H9 (cell line): ENCODE measurements at regions not wholly inside any gene's neighbourhood (a gene's known extent, or its start where the extent isn't known, plus 50 kb on each side); places are given as distances from the start of the nearest gene placed in this dataset.

Experiments
- DNase-seq: peaks from one replicate; pipeline ENCODE4 v3.0.0-alpha.2; 2017
- H2AFZ ChIP-seq: one replicate; pipeline ENCODE4 v1.6.1; 2013; ENCODE audit warnings: mild to moderate bottlenecking, low read length, control low read depth, moderate library complexity
- H2AK5ac ChIP-seq: 2 replicates; pipeline ENCODE4 v1.6.1; 2013; ENCODE audit warnings: low read length, control low read depth, mixed read lengths; ENCODE audit not compliant: insufficient read length
- H2BK120ac ChIP-seq: one replicate; pipeline ENCODE4 v1.6.1; 2013; ENCODE audit warnings: low read depth, mild to moderate bottlenecking, low read length, control low read depth, inconsistent platforms; ENCODE audit not compliant: poor library complexity, severe bottlenecking
- H2BK12ac ChIP-seq: 2 replicates; pipeline ENCODE4 v1.6.1; 2013; ENCODE audit warnings: low read length, control low read depth, mixed read lengths, low read depth; ENCODE audit not compliant: insufficient read length
- H2BK15ac ChIP-seq: 2 replicates; pipeline ENCODE4 v1.6.1; 2013; ENCODE audit warnings: low read depth, low read length, control low read depth
- H2BK20ac ChIP-seq: one replicate; pipeline ENCODE4 v1.6.1; 2013; ENCODE audit warnings: low read depth, mild to moderate bottlenecking, low read length, control low read depth, inconsistent platforms; ENCODE audit not compliant: poor library complexity, severe bottlenecking
- H2BK5ac ChIP-seq: 2 replicates; pipeline ENCODE4 v1.6.1; 2013; ENCODE audit warnings: low read length, control low read depth, mixed read lengths; ENCODE audit not compliant: insufficient read length
- H3K14ac ChIP-seq: 2 replicates; pipeline ENCODE4 v1.6.1; 2013; ENCODE audit warnings: low read length, control low read depth; ENCODE audit not compliant: insufficient read depth
- H3K18ac ChIP-seq: 2 replicates; pipeline ENCODE4 v1.6.1; 2013; ENCODE audit warnings: low read depth, mild to moderate bottlenecking, mixed read lengths, low read length, control low read depth; ENCODE audit not compliant: insufficient read length
- H3K23ac ChIP-seq: 2 replicates; pipeline ENCODE4 v1.6.1; 2013; ENCODE audit warnings: low read length, control low read depth, mixed read lengths, low read depth; ENCODE audit not compliant: insufficient read length
- H3K23me2 ChIP-seq: 2 replicates; pipeline ENCODE4 v1.6.1; 2013; ENCODE audit warnings: low read depth, mild to moderate bottlenecking, mixed read lengths, low read length, control low read depth; ENCODE audit not compliant: insufficient read length, poor library complexity, severe bottlenecking
- H3K27ac ChIP-seq: 2 replicates; pipeline ENCODE4 v1.5.1; 2013; ENCODE audit warnings: low read length, control low read depth, mixed read lengths, low read depth; ENCODE audit not compliant: insufficient read length
- H3K27me3 ChIP-seq: 2 replicates; pipeline ENCODE4 v1.6.1; 2013; ENCODE audit warnings: low read length, control low read depth, inconsistent platforms; ENCODE audit not compliant: insufficient read depth
- H3K4ac ChIP-seq: 2 replicates; pipeline ENCODE4 v1.6.1; 2013; ENCODE audit warnings: low read depth, mild to moderate bottlenecking, control low read depth, inconsistent platforms, low read length, moderate library complexity
- H3K4me1 ChIP-seq: 2 replicates; pipeline ENCODE4 v1.6.1; 2013; ENCODE audit warnings: low read length, control low read depth, inconsistent platforms; ENCODE audit not compliant: insufficient read depth
- H3K4me2 ChIP-seq: 2 replicates; pipeline ENCODE4 v1.6.1; 2013; ENCODE audit warnings: low read length, control low read depth, mixed read lengths; ENCODE audit not compliant: insufficient read length, insufficient read depth
- H3K56ac ChIP-seq: 2 replicates; pipeline ENCODE4 v1.6.1; 2013; ENCODE audit warnings: low read depth, mild to moderate bottlenecking, mixed read lengths, low read length, control low read depth; ENCODE audit not compliant: insufficient read length
- H3K79me1 ChIP-seq: 2 replicates; pipeline ENCODE4 v1.6.1; 2013; ENCODE audit warnings: low read depth, mild to moderate bottlenecking, moderate library complexity, low read length, control low read depth, inconsistent platforms; ENCODE audit not compliant: insufficient read depth, poor library complexity, severe bottlenecking
- H3K79me2 ChIP-seq: 2 replicates; pipeline ENCODE4 v1.6.1; 2013; ENCODE audit warnings: low read length, control low read depth, inconsistent platforms; ENCODE audit not compliant: insufficient read depth
- H3K9ac ChIP-seq: 2 replicates; pipeline ENCODE4 v1.6.1; 2013; ENCODE audit warnings: low read length, control low read depth, mixed read lengths; ENCODE audit not compliant: insufficient read length; ENCODE audit errors: extremely low read depth
- H3K9me3 ChIP-seq: one replicate; pipeline ENCODE4 v1.6.1; 2013; ENCODE audit warnings: low read depth, low read length, inconsistent platforms; ENCODE audit not compliant: control insufficient read depth
- H3T11ph ChIP-seq: one replicate; pipeline ENCODE4 v1.6.1; 2013; ENCODE audit warnings: mild to moderate bottlenecking, low read length, control low read depth, inconsistent platforms
- H4K20me1 ChIP-seq: one replicate; pipeline ENCODE4 v1.6.1; 2013; ENCODE audit not compliant: control insufficient read depth, insufficient read length, insufficient read depth
- H4K5ac ChIP-seq: 2 replicates; pipeline ENCODE4 v1.6.1; 2013; ENCODE audit warnings: low read depth, mild to moderate bottlenecking, mixed read lengths, low read length, control low read depth; ENCODE audit not compliant: insufficient read length
- H4K8ac ChIP-seq: replicated peaks from 2 replicates; pipeline ENCODE4 v1.6.1; 2013; ENCODE audit warnings: low read length, control low read depth, mixed read lengths, low read depth; ENCODE audit not compliant: insufficient read length
- H4K91ac ChIP-seq: 2 replicates; pipeline ENCODE4 v1.6.1; 2013; ENCODE audit warnings: low read depth, mild to moderate bottlenecking, moderate library complexity, mixed read lengths, low read length, control low read depth; ENCODE audit not compliant: insufficient read length
- H3K27ac Mint-ChIP-seq, 3 experiments: 2 replicates in 2 of 3; 3 replicates in 1 of 3; pipeline ENCODE4 v1.8.0; 2020 to 2021; ENCODE audit warnings: mixed read lengths in 3 of 3, mild to moderate bottlenecking in 1 of 3, moderate library complexity in 1 of 3
- H3K27me3 Mint-ChIP-seq: 2 replicates; pipeline ENCODE4 v1.8.0; 2021; ENCODE audit warnings: low read depth, mild to moderate bottlenecking, moderate library complexity, mixed read lengths
- H3K36me3 Mint-ChIP-seq, 3 experiments: 2 replicates in 2 of 3; 3 replicates in 1 of 3; pipeline ENCODE4 v1.8.0; 2020 to 2021; ENCODE audit warnings: low read depth in 3 of 3, mixed read lengths in 3 of 3; ENCODE audit not compliant: insufficient read depth in 1 of 3
- H3K4me1 Mint-ChIP-seq, 2 experiments: 2 replicates each; pipeline ENCODE4 v1.8.0; 2020; ENCODE audit warnings: mixed read lengths in 2 of 2
- H3K4me3 Mint-ChIP-seq, 2 experiments: 2 replicates in 1 of 2; 3 replicates in 1 of 2; pipeline ENCODE4 v1.8.0; 2020 to 2021; ENCODE audit warnings: mild to moderate bottlenecking in 2 of 2, mixed read lengths in 2 of 2, moderate library complexity in 1 of 2
- H3K9me3 Mint-ChIP-seq, 2 experiments: 2 replicates in 1 of 2; 3 replicates in 1 of 2; pipeline ENCODE4 v1.8.0; 2020; ENCODE audit warnings: mild to moderate bottlenecking in 2 of 2, mixed read lengths in 2 of 2, moderate library complexity in 1 of 2
- CTCF ChIP-seq: fragments of 200-600 bp; sonication (generic); conservative IDR thresholded peaks from 3 replicates; pipeline ENCODE4 v1.8.0; 2021; ENCODE audit warnings: antibody characterized with exemption, mild to moderate bottlenecking

- Mint-ChIP-seq H3K4me1 (peaks cover 24 to 28% of the 10 kb centered on the region in 2 experiments), H3K36me3 (peaks cover 0 to 4% (median 2%) of the 10 kb centered on the region in 3 experiments; a peak in 2 of 7 replicates)
- no peaks in the 10 kb centered on the region for H3K79me1 ChIP-seq
These were observed 115.8 kb upstream of the HMGCLL1 start for GRCh38 chr6:55694759-55695158.

More at GRCh38 chr6:55694759-55695158, 115.8 kb upstream of the HMGCLL1 start:
- Histone ChIP-seq H2BK20ac (no peak overlapping the region), H3K23ac (no peak overlapping the region), H3T11ph (no peak overlapping the region), H3K4ac (no peak overlapping the region), H4K8ac (no peak overlapping the region), H4K5ac (no peak overlapping the region), H4K20me1 (no peaks in the 10 kb centered on the region), H3K18ac (no peak overlapping the region), H4K91ac (no peak overlapping the region), H3K14ac (no peak overlapping the region), H3K23me2 (no peaks in the 10 kb centered on the region), H2AK5ac (no peak overlapping the region), H2BK15ac (no peak overlapping the region), H3K27ac (no peak overlapping the region), H3K27me3 (no peaks in the 10 kb centered on the region), H3K9ac (no peak overlapping the region), H3K9me3 (no peaks in the 10 kb centered on the region), H3K56ac (no peak overlapping the region), H2BK5ac (no peak overlapping the region), H2BK12ac (no peak overlapping the region), H2AFZ (no peak overlapping the region), H2BK120ac (no peak overlapping the region), H3K79me2 (no peaks in the 10 kb centered on the region), H3K4me2 (no peak overlapping the region), H3K4me1 (no peaks in the 10 kb centered on the region)
- Mint-ChIP-seq H3K27ac (no peak overlapping the region), H3K4me3 (no peak overlapping the region), H3K9me3 (no peaks in the 10 kb centered on the region), H3K27me3 (no peaks in the 10 kb centered on the region)
- TF ChIP-seq CTCF: no peak
- no peak for DNase-seq
